DOHH2 (cell line): ENCODE measurements at regions not wholly inside any gene's neighbourhood (a gene's known extent, or its start where the extent isn't known, plus 50 kb on each side); places are given as distances from the start of the nearest gene placed in this dataset.

Experiments
- CTCF ChIP-seq: fragments of 200-600 bp; sonication (generic); IDR thresholded peaks from one replicate; pipeline ENCODE4 v1.5.1; 2014; ENCODE audit warnings: antibody characterized with exemption, mild to moderate bottlenecking, low read depth, low read length; ENCODE audit not compliant: poor library complexity, severe bottlenecking
- EZH2phosphoT487 ChIP-seq: fragments of 200-600 bp; sonication (generic); IDR thresholded peaks from 2 replicates; pipeline ENCODE4 v1.6.1; 2017; ENCODE audit warnings: borderline replicate concordance, mild to moderate bottlenecking, antibody characterized with exemption, low read length, moderate library complexity, mixed read lengths

DNA sequence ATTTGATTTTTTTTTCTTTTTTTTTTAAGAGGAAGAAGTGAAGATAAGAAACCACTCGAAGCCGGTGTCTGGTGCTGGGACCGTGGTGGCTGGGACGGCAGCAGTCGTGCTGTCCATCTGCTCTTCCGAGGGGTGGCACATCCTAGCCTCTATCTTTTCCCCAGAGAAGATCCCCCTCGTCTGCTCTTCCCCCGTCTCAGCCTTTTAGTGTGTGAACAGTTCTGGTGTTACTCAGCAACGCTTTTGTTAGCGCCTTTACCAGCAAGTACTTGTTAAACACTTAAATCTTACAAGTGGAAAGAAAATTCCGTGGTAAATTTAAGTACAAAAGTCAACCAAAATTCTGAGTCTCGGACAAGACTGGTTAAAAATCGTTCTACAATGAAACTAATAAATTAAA lies 90.1 kb downstream of the RSPH3 start:
- TF ChIP-seq CTCF (no peak), EZH2phosphoT487 (no peak)
